ENCODE measurements at regions not wholly inside any gene's neighbourhood (a gene's known extent, or its start where the extent isn't known, plus 50 kb on each side); places are given as distances from the start of the nearest gene placed in this dataset.

DNA sequence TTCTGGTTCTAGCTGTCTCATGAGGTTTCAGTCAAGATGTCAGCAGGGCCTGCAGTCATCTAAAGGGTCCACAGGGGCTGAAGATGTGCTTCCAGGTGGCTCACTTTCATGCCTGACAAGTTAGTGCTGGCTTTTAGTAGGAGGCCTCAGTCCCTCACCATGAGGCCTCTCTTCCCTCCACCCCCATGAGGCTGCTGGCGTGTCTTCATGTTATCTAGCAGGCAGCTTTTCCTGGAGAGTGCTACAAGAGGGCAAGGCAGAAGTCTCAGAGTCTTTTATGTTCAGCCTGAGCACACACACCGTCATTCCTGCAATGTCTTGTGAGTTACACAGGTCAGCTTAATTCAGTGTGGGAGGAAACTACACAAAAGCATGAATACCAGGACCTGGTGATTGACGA lies 769.9 kb downstream of the HDGFL1 start:
- TF ChIP-seq, protein P1, sequence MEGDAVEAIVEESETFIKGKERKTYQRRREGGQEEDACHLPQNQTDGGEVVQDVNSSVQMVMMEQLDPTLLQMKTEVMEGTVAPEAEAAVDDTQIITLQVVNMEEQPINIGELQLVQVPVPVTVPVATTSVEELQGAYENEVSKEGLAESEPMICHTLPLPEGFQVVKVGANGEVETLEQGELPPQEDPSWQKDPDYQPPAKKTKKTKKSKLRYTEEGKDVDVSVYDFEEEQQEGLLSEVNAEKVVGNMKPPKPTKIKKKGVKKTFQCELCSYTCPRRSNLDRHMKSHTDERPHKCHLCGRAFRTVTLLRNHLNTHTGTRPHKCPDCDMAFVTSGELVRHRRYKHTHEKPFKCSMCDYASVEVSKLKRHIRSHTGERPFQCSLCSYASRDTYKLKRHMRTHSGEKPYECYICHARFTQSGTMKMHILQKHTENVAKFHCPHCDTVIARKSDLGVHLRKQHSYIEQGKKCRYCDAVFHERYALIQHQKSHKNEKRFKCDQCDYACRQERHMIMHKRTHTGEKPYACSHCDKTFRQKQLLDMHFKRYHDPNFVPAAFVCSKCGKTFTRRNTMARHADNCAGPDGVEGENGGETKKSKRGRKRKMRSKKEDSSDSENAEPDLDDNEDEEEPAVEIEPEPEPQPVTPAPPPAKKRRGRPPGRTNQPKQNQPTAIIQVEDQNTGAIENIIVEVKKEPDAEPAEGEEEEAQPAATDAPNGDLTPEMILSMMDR (IDR thresholded peaks at IDR 0.05 in 2 of 3, conservative IDR thresholded peaks at IDR 0.05 in 1 of 3; ENCODE audit: borderline replicate concordance in 1 of 3, insufficient read depth in 1 of 3, low read depth in 2 of 3, low read length in 2 of 3) = no peak
- TF ChIP-seq CEBPB (IDR thresholded peaks at IDR 0.05; ENCODE audit: low read depth) (no peak), POLR2A (IDR thresholded peaks at IDR 0.05; ENCODE audit: borderline replicate concordance, extremely low read depth, insufficient read depth, insufficient read length) (no peak), RAD21 (IDR thresholded peaks at IDR 0.05; ENCODE audit: low read depth) (no peak)
- TF ChIP-seq, protein P2, sequence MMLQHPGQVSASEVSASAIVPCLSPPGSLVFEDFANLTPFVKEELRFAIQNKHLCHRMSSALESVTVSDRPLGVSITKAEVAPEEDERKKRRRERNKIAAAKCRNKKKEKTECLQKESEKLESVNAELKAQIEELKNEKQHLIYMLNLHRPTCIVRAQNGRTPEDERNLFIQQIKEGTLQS (IDR thresholded peaks at IDR 0.05) = no peak
